IgD-negative memory B cell (primary cell): ENCODE measurements at regions not wholly inside any gene's neighbourhood (a gene's known extent, or its start where the extent isn't known, plus 50 kb on each side); places are given as distances from the start of the nearest gene placed in this dataset.
"Not testable (repeated sequence)": the region's sequence is repeated elsewhere in the genome, so short reads cannot be mapped to it uniquely, and the experiment has no call there.

Experiments
- H3K27ac Mint-ChIP-seq, 3 donors: one replicate each; pipeline ENCODE4 v1.8.0; 2020 to 2022; ENCODE audit warnings: mild to moderate bottlenecking in 3 of 3, mixed read lengths in 3 of 3, moderate library complexity in 1 of 3
- H3K27me3 Mint-ChIP-seq: one replicate; pipeline ENCODE4 v1.8.0; 2021; ENCODE audit warnings: mixed read lengths
- H3K36me3 Mint-ChIP-seq: one replicate; pipeline ENCODE4 v1.8.0; 2020; ENCODE audit warnings: mild to moderate bottlenecking, mixed read lengths
- H3K4me1 Mint-ChIP-seq, 3 donors: one replicate each; pipeline ENCODE4 v1.8.0; 2020 to 2022; ENCODE audit warnings: mixed read lengths in 3 of 3, mild to moderate bottlenecking in 1 of 3
- H3K4me3 Mint-ChIP-seq, 4 donors: one replicate each; pipeline ENCODE4 v1.8.0; 2020 to 2022; ENCODE audit warnings: mild to moderate bottlenecking in 4 of 4, mixed read lengths in 4 of 4, moderate library complexity in 3 of 4
- H3K9me3 Mint-ChIP-seq, 3 donors: one replicate each; pipeline ENCODE4 v1.8.0; 2020 to 2021; ENCODE audit warnings: mixed read lengths in 3 of 3, mild to moderate bottlenecking in 1 of 3

- H3K4me3 Mint-ChIP-seq, result no peak overlapping the region
- H3K4me1 Mint-ChIP-seq, result no peaks in the 10 kb centered on the region
- no peaks in the 10 kb centered on the region for H3K36me3 Mint-ChIP-seq
- H3K27ac Mint-ChIP-seq, result no peak overlapping the region
- H3K27me3 Mint-ChIP-seq, result no peaks in the 10 kb centered on the region
- H3K9me3 Mint-ChIP-seq, result peaks cover 2 to 16% (median 14%) of the 10 kb centered on the region in 3 donors
These were observed 368.4 kb downstream of the TLE1 start for GRCh38 chr9:81320909-81321482.

GRCh38 chr9:81318571-81318970 lies 370.8 kb downstream of the TLE1 start:
- Mint-ChIP-seq H3K9me3 (peaks cover 4 to 9% (median 6%) of the 10 kb centered on the region in 3 donors), H3K27me3 (no peaks in the 10 kb centered on the region), H3K4me3 (no peak overlapping the region), H3K36me3 (no peaks in the 10 kb centered on the region), H3K4me1 (no peaks in the 10 kb centered on the region), H3K27ac (no peak overlapping the region)

GRCh38 chr9:81317939-81318338 lies 371.4 kb downstream of the TLE1 start:
- Mint-ChIP-seq H3K36me3 (no peaks in the 10 kb centered on the region), H3K27ac (no peak overlapping the region), H3K9me3 (peaks cover 0 to 5% (median 4%) of the 10 kb centered on the region in 3 donors), H3K4me1 (no peaks in the 10 kb centered on the region), H3K4me3 (no peak overlapping the region), H3K27me3 (no peaks in the 10 kb centered on the region)

- H3K9me3 Mint-ChIP-seq, result peaks cover 0 to 3% (median 1%) of the 10 kb centered on the region in 3 donors
- H3K27ac Mint-ChIP-seq, result no peak overlapping the region
- no peaks in the 10 kb centered on the region for H3K4me1 Mint-ChIP-seq
- no peaks in the 10 kb centered on the region for H3K27me3 Mint-ChIP-seq
- no peak overlapping the region for H3K4me3 Mint-ChIP-seq
- no peaks in the 10 kb centered on the region for H3K36me3 Mint-ChIP-seq
These were observed 372.1 kb downstream of the TLE1 start for GRCh38 chr9:81317223-81317622.

GRCh38 chr9:81314490-81314889 lies 374.9 kb downstream of the TLE1 start:
- H3K9me3 Mint-ChIP-seq, result peaks cover 0 to 3% (median 0%) of the 10 kb centered on the region in 3 donors
- peaks cover 0 to 1% (median 0%) of the 10 kb centered on the region in 3 donors for H3K4me1 Mint-ChIP-seq
- H3K36me3 Mint-ChIP-seq, result no peaks in the 10 kb centered on the region
- no peak overlapping the region for H3K4me3 Mint-ChIP-seq
- H3K27ac Mint-ChIP-seq, result no peak overlapping the region
- H3K27me3 Mint-ChIP-seq, result no peaks in the 10 kb centered on the region

GRCh38 chr9:81313877-81314276 lies 375.5 kb downstream of the TLE1 start:
- no peaks in the 10 kb centered on the region for H3K27me3 Mint-ChIP-seq
- H3K4me1 Mint-ChIP-seq, result peaks cover 0 to 1% (median 0%) of the 10 kb centered on the region in 3 donors
- H3K4me3 Mint-ChIP-seq, result no peak overlapping the region
- no peak overlapping the region for H3K27ac Mint-ChIP-seq
- H3K36me3 Mint-ChIP-seq, result no peaks in the 10 kb centered on the region
- peaks cover 0 to 4% (median 0%) of the 10 kb centered on the region in 3 donors for H3K9me3 Mint-ChIP-seq

- Mint-ChIP-seq H3K9me3 (peaks cover 0 to 4% (median 0%) of the 10 kb centered on the region in 3 donors), H3K4me3 (no peak overlapping the region), H3K27ac (no peak overlapping the region), H3K36me3 (no peaks in the 10 kb centered on the region), H3K27me3 (no peaks in the 10 kb centered on the region), H3K4me1 (peaks cover 0 to 1% (median 0%) of the 10 kb centered on the region in 3 donors)
These were observed 377.0 kb downstream of the TLE1 start for GRCh38 chr9:81312346-81312745.

- Mint-ChIP-seq H3K9me3 (peaks cover 1 to 3% (median 2%) of the 10 kb centered on the region in 3 donors), H3K27ac (no peak overlapping the region), H3K27me3 (no peaks in the 10 kb centered on the region), H3K4me1 (peaks cover 0 to 1% (median 0%) of the 10 kb centered on the region in 3 donors), H3K4me3 (no peak overlapping the region), H3K36me3 (peaks cover under 1% of the 10 kb centered on the region)
These were observed 380.9 kb downstream of the TLE1 start for GRCh38 chr9:81308404-81308803.

GRCh38 chr9:81307791-81308190 lies 381.6 kb downstream of the TLE1 start:
- not testable (repeated sequence) for H3K27ac Mint-ChIP-seq, H3K4me3 Mint-ChIP-seq, H3K9me3 Mint-ChIP-seq, H3K4me1 Mint-ChIP-seq, H3K27me3 Mint-ChIP-seq, H3K36me3 Mint-ChIP-seq

- H3K27me3 Mint-ChIP-seq, result no peaks in the 10 kb centered on the region
These were observed 383.7 kb downstream of the TLE1 start for GRCh38 chr9:81305561-81306182.

GRCh38 chr9:81303658-81304057 lies 385.7 kb downstream of the TLE1 start:
- H3K9me3 Mint-ChIP-seq, result peaks cover 0 to 5% (median 3%) of the 10 kb centered on the region in 3 donors
- no peak overlapping the region for H3K27ac Mint-ChIP-seq
- H3K4me3 Mint-ChIP-seq, result no peak overlapping the region
- no peaks in the 10 kb centered on the region for H3K4me1 Mint-ChIP-seq
- H3K27me3 Mint-ChIP-seq, result no peaks in the 10 kb centered on the region
- H3K36me3 Mint-ChIP-seq, result peaks cover 2% of the 10 kb centered on the region

More at GRCh38 chr9:81305561-81306182, 383.7 kb downstream of the TLE1 start:
- Mint-ChIP-seq H3K27ac (no peak overlapping the region), H3K4me3 (no peak overlapping the region), H3K9me3 (peaks cover 2 to 3% (median 3%) of the 10 kb centered on the region in 3 donors), H3K36me3 (peaks cover 2% of the 10 kb centered on the region), H3K4me1 (peaks cover 0 to 1% (median 0%) of the 10 kb centered on the region in 3 donors)

- no peak overlapping the region for H3K27ac Mint-ChIP-seq
- no peak overlapping the region for H3K4me3 Mint-ChIP-seq
- no peaks in the 10 kb centered on the region for H3K4me1 Mint-ChIP-seq
- H3K9me3 Mint-ChIP-seq, result peaks cover 0 to 6% (median 3%) of the 10 kb centered on the region in 3 donors
- no peaks in the 10 kb centered on the region for H3K27me3 Mint-ChIP-seq
- H3K36me3 Mint-ChIP-seq, result peaks cover 5% of the 10 kb centered on the region
These were observed 395.7 kb downstream of the TLE1 start for GRCh38 chr9:81293651-81294050.

- no peak overlapping the region for H3K27ac Mint-ChIP-seq
- peaks cover 2% of the 10 kb centered on the region for H3K36me3 Mint-ChIP-seq
- no peaks in the 10 kb centered on the region for H3K4me1 Mint-ChIP-seq
- no peak overlapping the region for H3K4me3 Mint-ChIP-seq
- no peaks in the 10 kb centered on the region for H3K27me3 Mint-ChIP-seq
- peaks cover 0 to 5% (median 2%) of the 10 kb centered on the region in 3 donors for H3K9me3 Mint-ChIP-seq
These were observed 397.1 kb downstream of the TLE1 start for GRCh38 chr9:81292056-81292805.

- no peak overlapping the region for H3K27ac Mint-ChIP-seq
- peaks cover 2% of the 10 kb centered on the region for H3K36me3 Mint-ChIP-seq
- peaks cover 0 to 8% (median 6%) of the 10 kb centered on the region in 3 donors for H3K9me3 Mint-ChIP-seq
- H3K27me3 Mint-ChIP-seq, result no peaks in the 10 kb centered on the region
- no peaks in the 10 kb centered on the region for H3K4me1 Mint-ChIP-seq
- no peak overlapping the region for H3K4me3 Mint-ChIP-seq
These were observed 399.7 kb downstream of the TLE1 start for GRCh38 chr9:81289622-81290021.

GRCh38 chr9:81268048-81268447 lies 421.3 kb downstream of the TLE1 start:
- Mint-ChIP-seq H3K4me3 (no peak overlapping the region), H3K27me3 (no peaks in the 10 kb centered on the region), H3K4me1 (no peaks in the 10 kb centered on the region), H3K9me3 (peaks cover 6 to 9% (median 7%) of the 10 kb centered on the region in 3 donors), H3K27ac (no peak overlapping the region), H3K36me3 (no peaks in the 10 kb centered on the region)
